ENCODE measurements at regions not wholly inside any gene's neighbourhood (a gene's known extent, or its start where the extent isn't known, plus 50 kb on each side); places are given as distances from the start of the nearest gene placed in this dataset.

DNA sequence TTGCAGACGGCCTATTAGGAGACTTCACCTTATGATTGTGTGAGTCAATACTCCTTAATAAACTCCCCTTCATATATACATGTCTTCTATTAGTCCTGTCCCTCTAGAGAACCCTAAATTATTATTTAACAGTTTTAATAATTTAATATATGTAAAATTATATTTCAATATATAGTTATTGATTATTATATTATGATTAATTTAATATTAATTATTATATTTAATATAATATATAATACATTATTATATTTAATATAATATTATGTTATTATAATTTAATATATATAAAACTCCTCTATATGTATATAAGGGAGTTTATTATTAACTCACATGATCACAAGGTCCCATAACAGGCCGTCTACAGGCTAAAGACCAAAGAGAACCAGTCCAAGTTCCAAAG is 533.2 kb downstream of the ARAP2 start:
- TF ChIP-seq CEBPB (IDR thresholded peaks at IDR 0.05) (no peak), NFIC (IDR thresholded peaks at IDR 0.05) (no peak), EP300 (IDR thresholded peaks at IDR 0.05; ENCODE audit: borderline replicate concordance) (no peak), CREB1 (IDR thresholded peaks at IDR 0.05; ENCODE audit: low read depth) (no peak), TEAD4 (IDR thresholded peaks at IDR 0.05) (no peak), TCF12 (IDR thresholded peaks at IDR 0.05; ENCODE audit: low read depth) (no peak), YY1 (IDR thresholded peaks at IDR 0.05; ENCODE audit: low read depth) (no peak), MAX (IDR thresholded peaks at IDR 0.05) (no peak)
- TF ChIP-seq, protein P1, sequence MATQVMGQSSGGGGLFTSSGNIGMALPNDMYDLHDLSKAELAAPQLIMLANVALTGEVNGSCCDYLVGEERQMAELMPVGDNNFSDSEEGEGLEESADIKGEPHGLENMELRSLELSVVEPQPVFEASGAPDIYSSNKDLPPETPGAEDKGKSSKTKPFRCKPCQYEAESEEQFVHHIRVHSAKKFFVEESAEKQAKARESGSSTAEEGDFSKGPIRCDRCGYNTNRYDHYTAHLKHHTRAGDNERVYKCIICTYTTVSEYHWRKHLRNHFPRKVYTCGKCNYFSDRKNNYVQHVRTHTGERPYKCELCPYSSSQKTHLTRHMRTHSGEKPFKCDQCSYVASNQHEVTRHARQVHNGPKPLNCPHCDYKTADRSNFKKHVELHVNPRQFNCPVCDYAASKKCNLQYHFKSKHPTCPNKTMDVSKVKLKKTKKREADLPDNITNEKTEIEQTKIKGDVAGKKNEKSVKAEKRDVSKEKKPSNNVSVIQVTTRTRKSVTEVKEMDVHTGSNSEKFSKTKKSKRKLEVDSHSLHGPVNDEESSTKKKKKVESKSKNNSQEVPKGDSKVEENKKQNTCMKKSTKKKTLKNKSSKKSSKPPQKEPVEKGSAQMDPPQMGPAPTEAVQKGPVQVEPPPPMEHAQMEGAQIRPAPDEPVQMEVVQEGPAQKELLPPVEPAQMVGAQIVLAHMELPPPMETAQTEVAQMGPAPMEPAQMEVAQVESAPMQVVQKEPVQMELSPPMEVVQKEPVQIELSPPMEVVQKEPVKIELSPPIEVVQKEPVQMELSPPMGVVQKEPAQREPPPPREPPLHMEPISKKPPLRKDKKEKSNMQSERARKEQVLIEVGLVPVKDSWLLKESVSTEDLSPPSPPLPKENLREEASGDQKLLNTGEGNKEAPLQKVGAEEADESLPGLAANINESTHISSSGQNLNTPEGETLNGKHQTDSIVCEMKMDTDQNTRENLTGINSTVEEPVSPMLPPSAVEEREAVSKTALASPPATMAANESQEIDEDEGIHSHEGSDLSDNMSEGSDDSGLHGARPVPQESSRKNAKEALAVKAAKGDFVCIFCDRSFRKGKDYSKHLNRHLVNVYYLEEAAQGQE (IDR thresholded peaks at IDR 0.05; ENCODE audit: low read depth): no peak

DNA sequence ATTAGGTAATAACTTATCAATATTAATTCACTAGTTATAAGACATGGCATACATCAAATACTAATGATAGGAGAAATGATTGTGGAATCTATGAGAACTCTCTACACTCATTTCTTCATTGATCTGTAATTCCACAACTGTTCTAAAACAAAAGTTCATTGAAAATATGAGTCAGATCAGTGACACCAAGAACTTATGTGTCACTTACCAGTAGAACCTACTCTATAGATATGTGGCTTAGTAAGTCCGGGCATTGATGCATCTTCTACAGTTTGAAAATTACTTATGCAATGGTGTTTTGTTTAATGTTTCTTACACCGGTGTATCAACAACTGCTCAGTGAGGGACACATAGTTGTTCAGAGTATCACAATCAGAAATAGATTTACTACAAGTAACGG is 520.3 kb downstream of the ARAP2 start:
- TF ChIP-seq CREB1 (IDR thresholded peaks at IDR 0.05; ENCODE audit: low read depth) (no peak), CEBPB (IDR thresholded peaks at IDR 0.05) (no peak), USF1 (IDR thresholded peaks at IDR 0.05) (no peak), FOXM1 (IDR thresholded peaks at IDR 0.05; ENCODE audit: borderline replicate concordance, low read depth) (no peak), YY1 (IDR thresholded peaks at IDR 0.05; ENCODE audit: low read depth) (no peak), RAD21 (IDR thresholded peaks at IDR 0.05; ENCODE audit: low read depth) (no peak), NFIC (IDR thresholded peaks at IDR 0.05) (no peak), EP300 (IDR thresholded peaks at IDR 0.05; ENCODE audit: borderline replicate concordance) (no peak)

DNA sequence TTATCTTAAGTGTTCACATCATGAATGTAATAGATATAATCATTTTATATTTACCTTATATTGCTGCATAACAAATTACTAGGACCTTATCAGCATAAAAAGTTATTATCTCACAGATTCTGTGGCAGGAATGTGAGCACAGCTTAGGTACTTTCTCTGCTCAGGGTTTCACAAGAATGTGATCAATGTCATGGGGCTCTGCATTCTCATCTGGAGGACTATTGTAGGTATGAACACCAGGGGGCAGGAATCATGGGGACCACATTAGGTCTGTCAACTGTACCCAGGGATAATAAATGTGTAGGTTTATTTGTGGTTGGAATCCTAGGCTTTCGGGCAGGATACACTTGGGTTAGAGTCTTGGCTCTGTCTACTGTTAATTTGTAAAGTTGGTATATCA is 519.2 kb downstream of the ARAP2 start:
- no peak for TF ChIP-seq MAX (IDR thresholded peaks at IDR 0.05)
- no peak for TF ChIP-seq ZBTB7A (IDR thresholded peaks at IDR 0.05; ENCODE audit: low read depth)
- no peak for TF ChIP-seq EGR1 (IDR thresholded peaks at IDR 0.05)
- TF ChIP-seq RAD21 (IDR thresholded peaks at IDR 0.05; ENCODE audit: low read depth): peak; percentile 33; the same call in 1 of the 2 replicates

- TF ChIP-seq NFIC (IDR thresholded peaks at IDR 0.05) (no peak), EGR1 (IDR thresholded peaks at IDR 0.05) (no peak), TCF12 (IDR thresholded peaks at IDR 0.05; ENCODE audit: low read depth) (no peak), ZBTB7A (IDR thresholded peaks at IDR 0.05; ENCODE audit: low read depth) (no peak), TEAD4 (IDR thresholded peaks at IDR 0.05) (no peak), EP300 (IDR thresholded peaks at IDR 0.05; ENCODE audit: borderline replicate concordance) (no peak)
Observed at GRCh38 chr4:35730414-35730813, 513.9 kb downstream of the ARAP2 start.

DNA sequence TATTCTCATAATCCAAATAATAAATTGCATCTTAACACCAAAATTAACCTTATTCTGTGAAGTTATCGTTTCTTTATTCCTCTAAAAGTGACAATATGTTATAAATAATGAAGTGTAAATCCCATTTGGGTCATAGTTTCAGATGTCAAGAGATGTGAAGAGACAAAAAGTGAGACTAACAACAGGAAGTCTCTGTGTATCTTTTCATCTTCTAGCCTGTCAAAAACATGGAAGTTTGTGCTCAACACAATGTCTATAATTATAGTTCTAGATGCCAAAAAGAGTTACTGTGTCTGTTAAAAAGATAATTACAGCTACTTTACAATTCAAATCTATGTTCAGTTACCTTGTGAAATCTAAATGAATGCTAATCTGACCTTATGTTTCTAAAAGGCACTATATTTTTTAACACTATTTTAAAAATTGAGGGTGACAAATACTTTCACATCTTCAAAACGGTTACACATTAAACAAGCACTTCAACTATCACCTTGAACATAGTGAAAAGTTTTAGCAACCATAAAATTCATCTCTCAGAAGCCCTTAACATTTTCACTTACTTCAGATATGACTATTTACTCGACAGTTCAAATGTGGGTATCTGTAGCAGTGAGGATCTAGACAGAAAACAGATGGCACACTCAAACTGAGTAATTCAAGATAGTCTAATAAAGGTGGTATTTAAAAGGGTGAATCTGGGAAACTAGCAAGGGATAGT is 509.8 kb downstream of the ARAP2 start:
- TF ChIP-seq YY1 (IDR thresholded peaks at IDR 0.05; ENCODE audit: low read depth) (no peak), EP300 (IDR thresholded peaks at IDR 0.05; ENCODE audit: borderline replicate concordance) (no peak), RAD21 (IDR thresholded peaks at IDR 0.05; ENCODE audit: low read depth) (no peak), TCF12 (IDR thresholded peaks at IDR 0.05; ENCODE audit: low read depth) (no peak), ZBTB7A (IDR thresholded peaks at IDR 0.05; ENCODE audit: low read depth) (no peak), CEBPB (IDR thresholded peaks at IDR 0.05) (no peak), NFIC (IDR thresholded peaks at IDR 0.05) (no peak), CREB1 (IDR thresholded peaks at IDR 0.05; ENCODE audit: low read depth) (no peak), USF1 (IDR thresholded peaks at IDR 0.05) (no peak), TAF1 (IDR thresholded peaks at IDR 0.05; ENCODE audit: low read depth) (no peak), FOXM1 (IDR thresholded peaks at IDR 0.05; ENCODE audit: borderline replicate concordance, low read depth) (no peak), MAX (IDR thresholded peaks at IDR 0.05) (no peak)
- TF ChIP-seq, protein P1 (IDR thresholded peaks at IDR 0.05; ENCODE audit: low read depth): no peak

GRCh38 chr4:35739308-35739707 is 505.0 kb downstream of the ARAP2 start:
- TF ChIP-seq NFIC (IDR thresholded peaks at IDR 0.05): no peak
- TF ChIP-seq EGR1 (IDR thresholded peaks at IDR 0.05): no peak
- TF ChIP-seq EP300 (IDR thresholded peaks at IDR 0.05; ENCODE audit: borderline replicate concordance): no peak
- TF ChIP-seq TCF12 (IDR thresholded peaks at IDR 0.05; ENCODE audit: low read depth): no peak
- TF ChIP-seq USF1 (IDR thresholded peaks at IDR 0.05): no peak
- no peak for TF ChIP-seq MAX (IDR thresholded peaks at IDR 0.05)
- no peak for TF ChIP-seq CEBPB (IDR thresholded peaks at IDR 0.05)
- TF ChIP-seq, protein P1 (IDR thresholded peaks at IDR 0.05; ENCODE audit: low read depth): no peak
- no peak for TF ChIP-seq RAD21 (IDR thresholded peaks at IDR 0.05; ENCODE audit: low read depth)
